ENCODE measurements at regions not wholly inside any gene's neighbourhood (a gene's known extent, or its start where the extent isn't known, plus 50 kb on each side); places are given as distances from the start of the nearest gene placed in this dataset.

DNA sequence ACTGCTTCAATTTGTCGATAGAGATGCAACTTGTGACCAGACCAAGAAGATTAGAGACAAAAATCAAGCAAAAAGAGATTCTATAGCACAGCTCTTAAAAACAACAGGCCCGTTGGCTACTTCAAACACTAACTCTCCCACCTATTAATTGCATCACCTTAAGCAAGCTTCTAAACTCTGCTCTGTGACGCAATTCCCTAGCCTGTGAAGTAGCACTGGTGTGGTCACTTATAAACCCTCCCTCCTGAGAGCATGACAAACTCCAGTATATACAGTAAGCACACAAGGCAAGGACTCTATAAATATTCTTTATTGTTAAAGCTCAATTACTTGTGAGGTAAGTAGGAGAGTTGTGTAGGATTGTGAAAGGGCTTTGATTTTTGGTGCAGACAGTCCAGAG lies 72.3 kb downstream of the CMPK2 start:
- TF ChIP-seq, protein P1, sequence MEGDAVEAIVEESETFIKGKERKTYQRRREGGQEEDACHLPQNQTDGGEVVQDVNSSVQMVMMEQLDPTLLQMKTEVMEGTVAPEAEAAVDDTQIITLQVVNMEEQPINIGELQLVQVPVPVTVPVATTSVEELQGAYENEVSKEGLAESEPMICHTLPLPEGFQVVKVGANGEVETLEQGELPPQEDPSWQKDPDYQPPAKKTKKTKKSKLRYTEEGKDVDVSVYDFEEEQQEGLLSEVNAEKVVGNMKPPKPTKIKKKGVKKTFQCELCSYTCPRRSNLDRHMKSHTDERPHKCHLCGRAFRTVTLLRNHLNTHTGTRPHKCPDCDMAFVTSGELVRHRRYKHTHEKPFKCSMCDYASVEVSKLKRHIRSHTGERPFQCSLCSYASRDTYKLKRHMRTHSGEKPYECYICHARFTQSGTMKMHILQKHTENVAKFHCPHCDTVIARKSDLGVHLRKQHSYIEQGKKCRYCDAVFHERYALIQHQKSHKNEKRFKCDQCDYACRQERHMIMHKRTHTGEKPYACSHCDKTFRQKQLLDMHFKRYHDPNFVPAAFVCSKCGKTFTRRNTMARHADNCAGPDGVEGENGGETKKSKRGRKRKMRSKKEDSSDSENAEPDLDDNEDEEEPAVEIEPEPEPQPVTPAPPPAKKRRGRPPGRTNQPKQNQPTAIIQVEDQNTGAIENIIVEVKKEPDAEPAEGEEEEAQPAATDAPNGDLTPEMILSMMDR (conservative IDR thresholded peaks at IDR 0.05 in 1 of 2, IDR thresholded peaks at IDR 0.05 in 1 of 2; ENCODE audit: extremely low read depth in 1 of 2, insufficient read depth in 1 of 2, low read depth in 1 of 2, low read length in 2 of 2), result no peak
- TF ChIP-seq EZH2 (IDR thresholded peaks at IDR 0.05; ENCODE audit: borderline replicate concordance, low read length), result no peak
